Lower lobe of right lung (tissue), 2 donors: ENCODE measurements at regions not wholly inside any gene's neighbourhood (a gene's known extent, or its start where the extent isn't known, plus 50 kb on each side); places are given as distances from the start of the nearest gene placed in this dataset.

Experiments used
- ATAC-seq, 2 donors: fragments of 200-7000 bp; cut with Tn5 transposase; one replicate each; pipeline ENCODE4 v1.9.1; 2020 to 2022; ENCODE audit warnings: mild to moderate bottlenecking in 2 of 2, moderate library complexity in 2 of 2
- DNase-seq: peaks from one replicate; pipeline ENCODE4 v3.0.0-alpha.2; 2020
- H3K27ac ChIP-seq: fragments of 200-600 bp; one replicate; pipeline ENCODE4 v1.8.0; 2022
- H3K27me3 ChIP-seq: fragments of 200-600 bp; one replicate; pipeline ENCODE4 v1.8.0; 2022; ENCODE audit warnings: low read depth
- H3K36me3 ChIP-seq: fragments of 200-600 bp; one replicate; pipeline ENCODE4 v1.8.0; 2022; ENCODE audit warnings: mild to moderate bottlenecking
- H3K4me1 ChIP-seq: fragments of 200-600 bp; one replicate; pipeline ENCODE4 v1.8.0; 2022
- H3K4me3 ChIP-seq: fragments of 200-600 bp; one replicate; pipeline ENCODE4 v1.8.0; 2022; ENCODE audit warnings: mild to moderate bottlenecking
- H3K9me3 ChIP-seq: fragments of 200-600 bp; one replicate; pipeline ENCODE4 v1.8.0; 2022
- CTCF ChIP-seq: fragments of 200-600 bp; IDR thresholded peaks from one replicate; pipeline ENCODE4 v1.8.0; 2022; ENCODE audit warnings: antibody characterized with exemption, mild to moderate bottlenecking
- intact Hi-C: fragments of 100-400 bp; cut with DNase I; formaldehyde crosslinking; loops from one replicate; pipeline ENCODE4 v1.11.0; 2022
- donor health status: DM: no; HTN: yes; CAD: no; lungs with severe emphysema.

GRCh38 chr11:115751243-115752015 is 247.2 kb upstream of the CADM1 start:
- no peak for DNase-seq
- Histone ChIP-seq H3K36me3 (no peaks in the 10 kb centered on the region), H3K27me3 (peaks cover 6% of the 10 kb centered on the region), H3K27ac (no peak overlapping the region), H3K9me3 (no peaks in the 10 kb centered on the region), H3K4me3 (no peak overlapping the region), H3K4me1 (no peaks in the 10 kb centered on the region)
- ATAC-seq = no peak
- intact Hi-C loops = no loop called here
- TF ChIP-seq CTCF = no peak

- Histone ChIP-seq H3K27ac (no peak overlapping the region), H3K9me3 (no peaks in the 10 kb centered on the region), H3K4me1 (no peaks in the 10 kb centered on the region), H3K36me3 (no peaks in the 10 kb centered on the region), H3K4me3 (no peak overlapping the region), H3K27me3 (peaks cover 2% of the 10 kb centered on the region)
- TF ChIP-seq CTCF = no peak
- no peak for ATAC-seq
- DNase-seq = no peak
- intact Hi-C loops = no loop called here
Observed at GRCh38 chr11:115745610-115746512, 241.6 kb upstream of the CADM1 start.

DNA sequence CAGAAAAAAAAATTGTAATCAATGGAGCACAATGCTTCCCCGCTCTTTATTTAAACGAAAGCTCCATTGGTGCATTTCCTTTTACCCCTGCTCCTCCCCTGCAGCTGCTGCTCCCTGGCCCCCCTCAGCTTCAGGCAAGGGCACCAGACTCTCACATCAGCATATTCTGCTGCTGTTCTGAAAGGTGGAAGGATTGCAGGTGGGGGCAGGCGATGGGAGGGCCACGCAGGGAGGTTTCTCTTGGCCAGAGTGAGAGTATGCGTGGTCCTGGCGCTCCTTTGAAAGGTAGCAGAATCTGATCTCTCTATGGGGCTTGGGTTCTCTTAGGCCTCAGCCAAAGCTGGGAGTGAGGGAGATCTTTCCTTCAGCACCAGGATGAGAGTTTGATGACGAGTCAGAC is 240.9 kb upstream of the CADM1 start:
- no peak for ATAC-seq
- peaks cover 5% of the 10 kb centered on the region for H3K27me3 ChIP-seq
- intact Hi-C loops = no loop called here

DNA sequence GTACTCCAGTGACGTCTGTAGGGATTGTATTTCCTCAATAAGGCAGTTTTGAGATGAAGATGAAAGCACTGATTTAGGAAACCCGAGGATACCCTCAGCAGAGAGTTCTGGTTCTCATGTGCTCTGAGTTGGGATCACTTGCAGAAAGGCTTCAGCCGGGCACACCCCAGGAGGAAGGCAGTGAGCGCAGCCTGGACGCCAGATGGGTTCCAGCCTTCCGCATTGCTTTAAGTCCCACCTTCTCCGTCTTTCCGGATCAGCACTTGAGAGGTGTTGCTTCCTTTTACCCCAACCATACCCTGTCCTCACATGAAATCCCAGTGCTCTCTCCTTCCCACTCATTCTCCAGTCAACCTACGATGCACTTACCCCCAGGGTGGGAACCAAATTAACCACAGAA is 239.5 kb upstream of the CADM1 start:
- no peaks in the 10 kb centered on the region for H3K4me1 ChIP-seq
- H3K27ac ChIP-seq = no peak overlapping the region
- DNase-seq = no peak
- ATAC-seq = no peak
- H3K36me3 ChIP-seq = no peaks in the 10 kb centered on the region
- no peak for TF ChIP-seq CTCF
- H3K27me3 ChIP-seq = peaks cover 5% of the 10 kb centered on the region
- no peaks in the 10 kb centered on the region for H3K9me3 ChIP-seq
- intact Hi-C loops = no loop called here
- H3K4me3 ChIP-seq = no peak overlapping the region

More for the DNA sequence above, 240.9 kb upstream of the CADM1 start:
- no peak overlapping the region for H3K4me3 ChIP-seq
- no peaks in the 10 kb centered on the region for H3K9me3 ChIP-seq
- H3K27ac ChIP-seq = no peak overlapping the region
- DNase-seq = no peak
- no peak for TF ChIP-seq CTCF
- H3K4me1 ChIP-seq = no peaks in the 10 kb centered on the region
- no peaks in the 10 kb centered on the region for H3K36me3 ChIP-seq

- intact Hi-C loops = no loop called here
- DNase-seq = no peak
- Histone ChIP-seq H3K9me3 (no peaks in the 10 kb centered on the region), H3K27ac (no peak overlapping the region), H3K4me3 (no peak overlapping the region), H3K27me3 (peaks cover 5% of the 10 kb centered on the region), H3K4me1 (no peaks in the 10 kb centered on the region), H3K36me3 (no peaks in the 10 kb centered on the region)
- TF ChIP-seq CTCF = no peak
- ATAC-seq = no peak
Observed at GRCh38 chr11:115741376-115742107, 237.3 kb upstream of the CADM1 start.
